EH (cell line): ENCODE measurements at regions not wholly inside any gene's neighbourhood (a gene's known extent, or its start where the extent isn't known, plus 50 kb on each side); places are given as distances from the start of the nearest gene placed in this dataset.
"Not testable (repeated sequence)": the region's sequence is repeated elsewhere in the genome, so short reads cannot be mapped to it uniquely, and the experiment has no call there.

Experiments
- DNase-seq: peaks from one replicate; pipeline ENCODE4 v3.0.0-alpha.2; 2015; ENCODE audit warnings: low read depth

- no peak for DNase-seq
These were observed 448.4 kb downstream of the RAPGEF2 start for GRCh38 chr4:159551281-159551680.

- DNase-seq, result no peak
These were observed 450.3 kb downstream of the RAPGEF2 start for GRCh38 chr4:159552979-159553768.

GRCh38 chr4:159555873-159556272, 453.0 kb downstream of the RAPGEF2 start:
- DNase-seq, result no peak

- DNase-seq, result no peak
These were observed 459.5 kb downstream of the RAPGEF2 start for GRCh38 chr4:159562366-159562765.

- DNase-seq, result no peak
These were observed 460.4 kb downstream of the RAPGEF2 start for GRCh38 chr4:159563257-159563656.

- DNase-seq, result no peak
These were observed 461.7 kb downstream of the RAPGEF2 start for GRCh38 chr4:159564615-159565014.

GRCh38 chr4:159566786-159567185, 463.9 kb downstream of the RAPGEF2 start:
- DNase-seq, result no peak

GRCh38 chr4:159577241-159577640, 474.4 kb downstream of the RAPGEF2 start:
- no peak for DNase-seq

GRCh38 chr4:159582685-159583084, 479.8 kb downstream of the RAPGEF2 start:
- no peak for DNase-seq

- no peak for DNase-seq
These were observed 490.1 kb downstream of the RAPGEF2 start for GRCh38 chr4:159592898-159593556.

- DNase-seq, result no peak
These were observed 490.8 kb downstream of the RAPGEF2 start for GRCh38 chr4:159593681-159594080.

GRCh38 chr4:159594576-159594975, 491.7 kb downstream of the RAPGEF2 start:
- no peak for DNase-seq

GRCh38 chr4:159595101-159595500, 492.2 kb downstream of the RAPGEF2 start:
- DNase-seq, result not testable (repeated sequence)

GRCh38 chr4:159598602-159599001, 495.7 kb downstream of the RAPGEF2 start:
- DNase-seq, result no peak

GRCh38 chr4:159600061-159600460, 497.2 kb downstream of the RAPGEF2 start:
- DNase-seq, result no peak

GRCh38 chr4:159604781-159605180, 501.9 kb downstream of the RAPGEF2 start:
- DNase-seq, result no peak

GRCh38 chr4:159606835-159607234, 504.0 kb downstream of the RAPGEF2 start:
- no peak for DNase-seq

GRCh38 chr4:159607809-159608208, 504.9 kb downstream of the RAPGEF2 start:
- no peak for DNase-seq

- DNase-seq, result no peak
These were observed 505.6 kb downstream of the RAPGEF2 start for GRCh38 chr4:159608436-159608835.

- no peak for DNase-seq
These were observed 529.2 kb downstream of the RAPGEF2 start for GRCh38 chr4:159632031-159632430.

GRCh38 chr4:159639671-159640323, 536.9 kb downstream of the RAPGEF2 start:
- DNase-seq, result no peak

- no peak for DNase-seq
These were observed 546.4 kb downstream of the RAPGEF2 start for GRCh38 chr4:159649237-159649636.

- no peak for DNase-seq
These were observed 550.0 kb downstream of the RAPGEF2 start for GRCh38 chr4:159652871-159653270.
